LNCaP clone FGC (cell line): ENCODE measurements at regions not wholly inside any gene's neighbourhood (a gene's known extent, or its start where the extent isn't known, plus 50 kb on each side); places are given as distances from the start of the nearest gene placed in this dataset.

Source experiments
- DNase-seq: peaks from one replicate; pipeline ENCODE4 v3.0.0-alpha.2; 2011; ENCODE audit warnings: low read depth
- H3K4me3 ChIP-seq: 2 replicates; pipeline ENCODE4 v1.5.1; 2011; ENCODE audit warnings: mild to moderate bottlenecking, low read depth, low read length, control low read depth
- TF ChIP-seq, protein P1 (sequence below): IDR thresholded peaks from 2 replicates; pipeline ENCODE4 v1.5.1; 2012; ENCODE audit warnings: mild to moderate bottlenecking; ENCODE audit not compliant: control insufficient read depth, insufficient read depth; ENCODE audit errors: extremely low read depth

DNA sequence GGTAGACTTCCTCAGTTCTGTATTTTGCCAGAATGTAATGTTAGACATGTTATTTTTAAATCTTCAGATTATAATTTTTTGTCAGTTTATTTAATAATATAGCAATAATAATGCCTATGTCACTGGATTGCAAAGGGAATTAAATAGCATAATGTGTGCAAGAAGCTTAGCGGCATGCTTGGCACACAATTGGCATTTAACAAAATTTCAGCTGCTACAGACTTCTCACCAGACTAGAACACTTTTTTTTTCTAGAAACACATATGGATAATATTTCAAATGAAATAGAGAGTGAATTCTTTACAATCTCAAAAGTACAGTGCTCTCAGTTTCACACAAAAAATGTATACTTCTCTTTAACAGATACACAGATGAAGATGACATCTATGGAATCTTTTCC is 757.4 kb downstream of the CDH11 start:
- H3K4me3 ChIP-seq, result no peak overlapping the region
- TF ChIP-seq, protein P1, sequence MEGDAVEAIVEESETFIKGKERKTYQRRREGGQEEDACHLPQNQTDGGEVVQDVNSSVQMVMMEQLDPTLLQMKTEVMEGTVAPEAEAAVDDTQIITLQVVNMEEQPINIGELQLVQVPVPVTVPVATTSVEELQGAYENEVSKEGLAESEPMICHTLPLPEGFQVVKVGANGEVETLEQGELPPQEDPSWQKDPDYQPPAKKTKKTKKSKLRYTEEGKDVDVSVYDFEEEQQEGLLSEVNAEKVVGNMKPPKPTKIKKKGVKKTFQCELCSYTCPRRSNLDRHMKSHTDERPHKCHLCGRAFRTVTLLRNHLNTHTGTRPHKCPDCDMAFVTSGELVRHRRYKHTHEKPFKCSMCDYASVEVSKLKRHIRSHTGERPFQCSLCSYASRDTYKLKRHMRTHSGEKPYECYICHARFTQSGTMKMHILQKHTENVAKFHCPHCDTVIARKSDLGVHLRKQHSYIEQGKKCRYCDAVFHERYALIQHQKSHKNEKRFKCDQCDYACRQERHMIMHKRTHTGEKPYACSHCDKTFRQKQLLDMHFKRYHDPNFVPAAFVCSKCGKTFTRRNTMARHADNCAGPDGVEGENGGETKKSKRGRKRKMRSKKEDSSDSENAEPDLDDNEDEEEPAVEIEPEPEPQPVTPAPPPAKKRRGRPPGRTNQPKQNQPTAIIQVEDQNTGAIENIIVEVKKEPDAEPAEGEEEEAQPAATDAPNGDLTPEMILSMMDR, result no peak
- no peak for DNase-seq

- TF ChIP-seq, protein P1, result no peak
- no peak overlapping the region for H3K4me3 ChIP-seq
- DNase-seq, result no peak
Observed at GRCh38 chr16:64364016-64364415, 757.8 kb downstream of the CDH11 start.

- TF ChIP-seq, protein P1, result no peak
- no peak overlapping the region for H3K4me3 ChIP-seq
- no peak for DNase-seq
Observed at GRCh38 chr16:64363039-64363438, 758.8 kb downstream of the CDH11 start.

GRCh38 chr16:64362193-64362592 is 759.7 kb downstream of the CDH11 start:
- TF ChIP-seq, protein P1, result no peak
- no peak overlapping the region for H3K4me3 ChIP-seq
- DNase-seq, result no peak

GRCh38 chr16:64361753-64362152 is 760.1 kb downstream of the CDH11 start:
- TF ChIP-seq, protein P1, result no peak
- DNase-seq, result no peak
- no peak overlapping the region for H3K4me3 ChIP-seq

DNA sequence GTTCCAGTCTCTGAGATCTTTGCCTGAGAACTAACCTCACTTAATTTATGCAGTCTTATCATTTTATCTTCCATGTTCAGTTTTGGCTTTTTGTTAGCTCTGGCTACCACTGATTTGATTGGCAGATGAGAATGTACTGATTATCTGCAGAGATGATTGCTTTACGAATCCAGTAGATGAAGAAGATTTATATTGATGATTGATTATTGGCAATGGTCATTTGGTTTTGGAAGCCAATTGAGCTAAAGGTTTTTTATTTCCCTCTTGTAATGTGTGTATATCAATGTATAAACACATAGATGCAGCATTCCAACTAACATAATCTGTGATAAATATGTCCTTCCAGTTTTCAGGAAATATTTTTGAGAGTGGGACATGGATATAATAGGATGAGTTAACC is 763.6 kb downstream of the CDH11 start:
- no peak overlapping the region for H3K4me3 ChIP-seq
- TF ChIP-seq, protein P1, result no peak
- no peak for DNase-seq

DNA sequence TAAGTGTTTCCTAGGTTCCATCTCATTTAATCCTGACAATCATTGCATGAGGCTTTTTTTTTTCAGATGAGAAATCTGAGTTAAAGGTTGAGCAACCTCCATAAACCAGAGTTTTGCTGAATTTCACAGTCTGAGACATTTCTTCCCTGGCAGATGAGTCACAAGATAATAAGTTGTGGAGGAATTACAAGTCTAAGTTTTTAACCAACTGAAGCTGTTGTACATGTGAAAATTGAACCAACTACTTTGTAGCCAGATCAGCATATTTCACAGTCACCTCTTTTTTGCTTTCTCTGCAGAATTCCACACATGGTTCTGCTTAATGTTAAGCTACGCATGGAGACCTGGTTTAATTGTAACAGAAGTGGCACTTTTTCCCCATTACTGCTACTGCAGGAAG is 765.6 kb downstream of the CDH11 start:
- no peak for DNase-seq
- TF ChIP-seq, protein P1, result no peak
- H3K4me3 ChIP-seq, result no peak overlapping the region
